NT2/D1 (cell line): ENCODE measurements at regions not wholly inside any gene's neighbourhood (a gene's known extent, or its start where the extent isn't known, plus 50 kb on each side); places are given as distances from the start of the nearest gene placed in this dataset.

ENCODE experiments used
- SUZ12 ChIP-seq: IDR thresholded peaks from 2 replicates; pipeline ENCODE4 v1.6.1; 2011; ENCODE audit not compliant: insufficient read length, insufficient read depth; ENCODE audit errors: extremely low read depth
- ZNF274 ChIP-seq: IDR thresholded peaks from 2 replicates; pipeline ENCODE4 v1.6.1; 2011; ENCODE audit warnings: mild to moderate bottlenecking, low read depth, low read length

DNA sequence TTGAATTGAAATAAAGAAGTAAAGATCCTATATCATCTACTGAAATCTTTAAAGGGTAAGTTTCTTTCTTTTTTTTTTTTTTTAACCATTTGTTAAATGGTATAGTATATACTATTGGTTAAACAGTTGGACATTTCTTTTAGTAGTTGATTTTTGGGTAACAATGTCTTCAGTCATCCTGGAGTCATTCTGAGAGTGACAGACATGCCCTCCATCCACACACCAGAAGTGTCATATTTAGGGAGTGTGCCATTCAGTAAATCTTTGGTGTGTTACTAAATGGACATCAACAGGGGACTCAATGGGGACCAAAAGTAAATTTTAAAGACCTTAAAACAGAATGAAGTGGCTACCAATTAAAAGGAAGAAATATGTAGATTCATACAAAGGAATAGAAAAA lies 50.8 kb upstream of the SLC39A10 start:
- TF ChIP-seq ZNF274 (no peak), SUZ12 (no peak)
